ENCODE measurements at regions not wholly inside any gene's neighbourhood (a gene's known extent, or its start where the extent isn't known, plus 50 kb on each side); places are given as distances from the start of the nearest gene placed in this dataset.

GRCh38 chr15:95149771-95150170 lies 918.4 kb downstream of the MCTP2 start:
- TF ChIP-seq CTCF (optimal IDR thresholded peaks at IDR 0.05 in 1 of 3, IDR thresholded peaks at IDR 0.05 in 1 of 3, conservative IDR thresholded peaks at IDR 0.05 in 1 of 3; ENCODE audit: extremely low read depth in 1 of 3, insufficient read depth in 2 of 3, low read length in 3 of 3): no peak
- no peak for TF ChIP-seq EZH2 (IDR thresholded peaks at IDR 0.05; ENCODE audit: low read length)

Data from keratinocyte (primary cell).